ENCODE measurements at regions not wholly inside any gene's neighbourhood (a gene's known extent, or its start where the extent isn't known, plus 50 kb on each side); places are given as distances from the start of the nearest gene placed in this dataset.

GRCh38 chr15:87805117-87805820 is 451.3 kb downstream of the NTRK3 start:
- DNase-seq = no peak

DNA sequence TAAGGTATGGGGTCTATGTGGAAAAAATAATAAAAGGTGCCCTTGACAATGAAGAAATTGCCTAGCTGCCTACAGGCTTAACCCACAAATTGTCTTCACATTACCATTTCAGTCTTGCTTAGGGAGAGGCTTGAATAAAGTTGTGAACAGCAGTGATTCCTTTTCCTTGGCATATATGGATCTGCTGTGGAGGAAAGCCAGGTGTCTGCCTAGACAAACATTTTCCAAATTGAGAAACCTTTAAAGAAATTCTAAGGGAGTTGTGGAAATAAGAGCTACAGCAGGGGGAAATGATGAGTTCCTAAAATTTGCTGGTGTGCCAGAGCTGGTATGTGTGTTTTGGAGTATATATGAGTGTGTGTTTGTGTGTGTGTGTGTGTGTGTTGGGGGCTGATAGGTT is 452.1 kb downstream of the NTRK3 start:
- DNase-seq = no peak

- no peak for DNase-seq
Observed at GRCh38 chr15:87799838-87800237, 456.7 kb downstream of the NTRK3 start.

GRCh38 chr15:87799428-87799827 is 457.1 kb downstream of the NTRK3 start:
- no peak for DNase-seq

DNA sequence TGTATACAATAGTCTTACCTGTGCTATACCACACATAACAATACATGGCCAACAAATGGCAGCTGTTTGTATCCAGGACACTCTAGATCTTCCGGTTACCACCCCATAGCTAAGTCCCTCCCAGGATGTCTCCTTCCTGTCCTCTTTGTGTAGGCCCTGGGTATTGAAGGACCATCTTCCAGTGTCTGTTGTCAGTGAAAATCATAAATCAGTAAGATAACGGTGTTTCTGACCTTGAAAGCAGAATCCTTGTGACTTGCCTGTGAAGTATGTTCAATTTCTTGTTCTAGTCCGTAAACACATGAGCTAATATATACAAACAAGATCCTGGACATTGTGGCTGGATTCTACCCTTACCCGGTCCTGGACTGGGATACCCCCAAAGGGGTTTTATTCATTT is 462.8 kb downstream of the NTRK3 start:
- DNase-seq = no peak

DNA sequence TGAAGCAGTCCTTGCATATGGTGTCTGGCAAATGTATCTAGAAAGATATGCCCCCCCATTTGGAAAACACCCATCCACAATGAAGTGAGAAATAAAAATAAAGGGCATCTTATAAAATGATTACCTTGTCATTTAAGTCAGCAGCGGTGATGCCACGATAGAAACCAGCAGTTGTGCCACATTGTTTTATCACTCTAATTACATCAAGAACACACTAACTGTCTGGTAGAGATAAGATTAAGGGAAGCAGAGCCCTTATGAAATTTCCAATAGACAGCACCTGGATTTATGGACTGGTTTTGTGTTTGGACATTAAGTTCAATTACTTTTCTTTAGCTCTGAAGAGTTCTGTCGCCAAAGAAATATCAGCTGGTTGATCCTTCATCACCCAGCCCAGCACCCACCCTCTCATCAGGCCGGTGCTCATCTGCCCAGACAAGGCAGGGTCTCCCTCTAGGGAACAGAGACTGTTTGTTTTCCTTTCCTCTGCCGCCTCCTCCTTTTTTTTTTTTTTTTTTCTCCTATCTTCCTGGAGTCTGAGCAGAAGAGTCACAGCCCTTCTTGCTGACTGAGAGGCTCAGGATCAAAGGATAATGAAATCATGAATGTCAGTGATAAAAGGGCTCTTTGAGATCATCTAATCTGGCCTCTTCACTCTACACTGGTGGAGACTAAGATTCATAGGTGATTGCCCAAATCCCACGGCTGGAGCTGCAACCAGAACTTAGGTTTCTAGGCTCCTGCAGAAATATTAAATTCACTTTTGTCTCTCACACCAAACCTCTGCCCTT is 464.1 kb downstream of the NTRK3 start:
- no peak for DNase-seq

- DNase-seq = no peak
Observed at GRCh38 chr15:87781959-87782625, 474.4 kb downstream of the NTRK3 start.

GRCh38 chr15:87779746-87780145 is 476.8 kb downstream of the NTRK3 start:
- DNase-seq = no peak

DNA sequence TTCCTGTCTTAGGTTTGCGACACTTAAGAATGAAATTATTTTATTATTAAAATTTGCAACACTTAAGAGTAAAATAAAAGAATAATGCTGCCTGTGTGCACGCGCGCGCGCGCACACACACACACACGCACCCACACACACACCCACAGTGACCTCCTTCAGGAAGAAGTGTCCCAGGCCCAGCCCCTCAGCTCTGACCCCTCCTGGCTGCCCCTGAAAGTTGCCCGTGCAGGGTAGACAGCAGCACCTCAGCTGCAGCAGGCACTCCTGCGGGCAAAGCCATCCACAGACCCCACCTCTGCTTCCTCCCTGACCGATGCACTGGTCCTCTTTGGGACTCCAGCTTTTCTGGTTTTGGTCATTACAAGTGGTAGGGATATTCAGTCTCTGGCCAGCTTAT is 478.2 kb downstream of the NTRK3 start:
- no peak for DNase-seq

GRCh38 chr15:87777054-87777561 is 479.4 kb downstream of the NTRK3 start:
- DNase-seq = peak in 1 of 2 donors; percentile 14

GRCh38 chr15:87767516-87767915 is 489.0 kb downstream of the NTRK3 start:
- no peak for DNase-seq

DNA sequence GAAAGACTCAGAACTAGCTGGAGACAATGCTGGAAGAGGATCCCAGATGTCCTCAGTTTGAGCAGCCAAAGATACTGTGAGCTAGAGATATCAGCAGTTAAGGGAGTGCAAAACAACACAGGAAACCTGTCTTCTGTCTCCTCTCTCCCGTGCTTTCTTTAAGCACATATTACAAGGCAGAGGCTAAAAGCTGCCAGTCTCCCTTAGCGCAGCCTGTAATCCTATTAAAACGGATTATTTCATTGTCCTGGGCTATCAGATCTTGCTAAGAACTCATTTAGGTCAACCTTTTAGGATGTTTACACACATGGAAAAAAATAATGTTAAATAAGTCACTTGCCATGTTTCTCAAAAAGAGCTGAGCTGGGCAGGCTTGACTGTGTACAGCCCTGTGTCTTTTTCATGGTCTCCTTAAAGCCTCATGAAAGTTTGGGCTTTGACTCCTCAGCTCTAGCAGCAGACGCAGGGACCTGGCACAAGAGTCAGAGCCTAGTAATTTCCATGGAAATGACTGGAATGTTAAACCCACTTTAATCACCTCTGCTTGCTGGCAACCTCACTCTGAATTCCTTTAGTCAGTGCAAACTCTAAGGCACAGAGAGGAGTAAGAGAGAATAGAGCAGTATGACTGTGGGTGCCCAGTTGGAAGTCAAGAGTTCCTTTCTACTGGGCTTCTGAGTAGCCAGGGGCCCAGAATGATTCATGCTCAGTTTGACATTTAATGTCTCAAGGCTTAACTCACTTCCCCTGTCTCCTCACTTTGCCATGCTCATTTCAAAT is 491.9 kb downstream of the NTRK3 start:
- DNase-seq = no peak

DNA sequence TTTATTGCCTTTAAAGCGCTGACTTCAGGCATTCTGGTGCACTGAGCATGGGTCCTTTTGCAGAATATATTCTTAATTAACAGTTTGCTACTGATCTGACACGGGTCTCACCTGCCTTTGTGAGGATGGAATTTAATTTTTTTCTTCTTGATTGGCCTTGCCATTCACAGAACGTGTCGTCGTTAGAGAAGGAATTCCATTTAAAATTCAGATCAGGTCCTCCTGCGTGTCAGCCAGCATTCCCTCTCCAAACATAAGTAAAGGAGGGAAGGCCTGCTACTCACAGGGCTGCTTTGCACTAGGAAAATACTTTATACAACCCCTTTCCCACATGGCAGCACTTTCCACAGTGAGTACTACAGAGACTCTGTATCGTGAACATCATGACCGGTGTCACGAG is 492.7 kb downstream of the NTRK3 start:
- no peak for DNase-seq

DNA sequence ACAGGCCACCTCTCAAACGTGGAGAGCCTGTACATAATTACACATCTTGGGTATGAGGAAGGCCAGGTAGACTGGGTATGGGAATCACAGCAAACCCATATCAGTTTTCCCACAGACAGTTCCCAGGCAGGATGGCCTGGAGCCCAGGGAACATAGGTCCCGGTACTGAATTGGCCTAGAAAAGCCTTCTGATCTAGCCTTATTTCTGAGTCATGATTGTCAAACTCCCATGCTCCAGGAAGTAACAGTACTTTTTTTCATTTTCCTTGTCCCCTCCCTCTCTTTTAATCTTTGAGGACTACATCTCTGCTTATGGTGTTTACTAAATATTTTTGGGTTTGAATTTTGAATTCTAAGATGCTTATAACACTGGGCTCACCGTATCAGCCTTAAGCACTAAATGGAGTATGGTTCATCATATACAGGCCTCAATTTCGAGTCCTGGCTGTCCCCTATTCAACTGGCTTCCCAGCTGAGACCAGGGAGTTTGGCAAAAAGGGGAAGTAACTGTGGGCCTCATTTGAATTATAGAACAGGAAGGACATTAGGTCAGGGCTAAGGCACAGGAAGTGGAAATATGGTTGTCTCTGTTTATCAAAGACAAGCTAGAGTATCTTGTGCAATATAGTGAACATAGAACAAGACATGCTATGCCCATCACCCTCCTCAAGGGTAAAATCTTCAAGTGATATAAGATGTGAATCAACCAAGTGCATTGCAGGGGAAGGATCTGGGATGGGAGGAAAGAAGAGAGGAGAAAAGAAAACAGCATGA is 494.6 kb downstream of the NTRK3 start:
- DNase-seq = no peak

- no peak for DNase-seq
Observed at GRCh38 chr15:87760547-87761314, 495.8 kb downstream of the NTRK3 start.

DNA sequence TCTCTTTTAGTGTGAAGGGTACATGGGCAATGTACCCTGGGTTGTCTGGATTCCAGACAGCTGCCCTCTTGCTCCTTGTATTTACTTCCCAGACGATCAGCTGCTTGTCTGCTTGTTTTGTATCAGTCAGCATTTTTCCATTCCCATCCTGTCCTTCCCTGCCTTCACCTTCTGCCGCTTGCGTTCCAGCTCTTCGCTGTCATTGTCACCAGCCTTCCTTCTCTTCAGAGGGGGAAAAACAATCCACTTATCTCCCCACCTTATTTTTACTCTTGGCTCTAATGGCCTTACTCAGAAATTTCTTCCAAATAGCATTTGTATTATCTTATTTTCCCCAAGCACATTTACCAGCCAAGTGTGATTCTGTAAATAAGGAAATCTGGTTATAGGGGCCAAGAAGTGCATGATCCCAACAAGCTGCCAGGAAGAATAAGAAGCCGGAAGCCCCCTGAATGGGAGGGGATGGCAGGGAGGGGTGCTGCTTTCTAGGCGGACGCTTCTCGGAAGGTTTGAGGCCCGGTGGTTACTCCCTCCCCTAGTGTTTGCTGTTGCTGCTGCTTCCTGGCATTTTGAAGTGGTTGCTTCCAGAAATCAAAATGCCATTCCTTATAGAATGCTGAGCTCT is 497.6 kb downstream of the NTRK3 start:
- DNase-seq = no peak

DNA sequence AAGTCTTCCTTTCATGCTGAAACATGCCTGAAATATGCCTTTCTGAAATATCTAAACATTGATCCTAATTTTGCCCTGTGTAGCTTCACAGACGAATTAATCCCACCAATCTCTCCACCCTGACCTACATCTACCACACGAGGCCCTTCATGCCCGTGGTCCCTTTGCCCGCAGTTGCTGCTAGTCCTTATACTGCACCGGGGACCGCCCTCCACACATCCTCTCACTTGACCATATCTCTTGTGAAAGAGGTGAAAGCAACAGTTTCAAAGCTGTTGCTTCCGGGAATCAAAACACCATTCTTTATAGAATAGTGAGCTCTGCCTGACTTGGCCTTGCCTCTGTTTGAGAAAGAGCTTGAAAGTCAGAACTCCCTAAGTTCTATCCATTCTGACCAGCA is 499.5 kb downstream of the NTRK3 start:
- DNase-seq = no peak

DNA sequence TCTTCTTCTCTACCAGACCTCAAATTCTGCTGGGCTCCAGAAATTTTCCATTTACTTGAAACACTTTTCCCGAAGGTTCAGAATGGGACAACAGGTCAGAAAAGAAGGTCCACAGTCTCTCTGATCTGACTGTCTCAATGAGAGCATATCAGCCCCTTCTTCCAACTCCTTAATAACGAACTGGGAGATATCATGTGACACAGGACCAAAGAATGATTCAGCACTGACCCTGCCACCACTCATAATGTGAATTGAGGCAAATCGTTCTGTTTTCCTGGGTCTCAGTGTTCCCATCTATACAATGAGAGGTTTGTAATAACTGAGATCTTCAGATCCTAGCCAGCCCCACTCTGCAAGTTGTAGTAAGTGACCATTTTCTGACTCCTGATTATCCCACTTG is 500.5 kb downstream of the NTRK3 start:
- no peak for DNase-seq

- no peak for DNase-seq
Observed at GRCh38 chr15:87755226-87755625, 501.3 kb downstream of the NTRK3 start.

GRCh38 chr15:87753539-87753938 is 503.0 kb downstream of the NTRK3 start:
- DNase-seq = no peak
